Germinal center (tissue), 1 donor: ENCODE measurements at regions not wholly inside any gene's neighbourhood (a gene's known extent, or its start where the extent isn't known, plus 50 kb on each side); places are given as distances from the start of the nearest gene placed in this dataset.
"Not testable (repeated sequence)": the region's sequence is repeated elsewhere in the genome, so short reads cannot be mapped to it uniquely, and the experiment has no call there.

Experiments used
- DNase-seq: peaks from one replicate; pipeline ENCODE4 v3.0.0; 2012; ENCODE audit warnings: mixed read lengths, low spot score

DNA sequence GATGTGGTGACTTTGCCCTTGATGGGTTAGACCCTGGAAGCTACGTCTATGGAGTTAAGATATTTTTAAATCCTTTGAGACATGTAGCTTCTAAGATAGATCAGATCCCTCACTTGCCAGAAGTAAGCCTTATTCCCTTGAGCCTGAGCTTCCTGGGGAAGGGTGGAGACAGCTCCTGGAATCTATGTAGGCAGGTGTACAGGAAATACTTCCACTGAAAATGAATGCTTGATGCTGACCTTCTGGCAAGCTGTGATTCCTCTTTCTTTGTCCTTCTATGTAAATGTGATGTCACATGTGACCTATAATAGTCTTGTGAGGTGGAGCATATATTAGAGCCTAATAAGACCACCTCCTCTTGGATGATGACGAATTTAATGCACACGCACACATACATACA, 1152.0 kb upstream of the ACO1 start:
- DNase-seq = no peak

DNA sequence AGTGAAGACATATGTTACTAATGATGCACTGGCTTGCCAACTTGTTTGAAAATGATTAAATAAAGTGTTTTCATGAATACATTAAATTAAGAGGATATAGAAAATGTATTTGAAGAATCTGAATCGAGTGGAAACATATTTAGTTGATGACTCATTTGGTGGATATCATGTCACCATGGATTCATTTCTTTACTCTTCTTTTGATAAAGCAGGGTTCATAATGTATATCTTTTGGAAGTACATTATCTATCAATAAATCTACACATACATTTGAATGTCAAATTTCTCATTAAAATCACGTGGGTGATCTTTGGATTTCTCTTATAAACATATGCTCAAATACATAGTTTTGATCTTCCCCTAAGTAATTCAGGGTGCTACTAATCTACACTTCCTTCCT, 1148.1 kb upstream of the ACO1 start:
- no peak for DNase-seq

DNA sequence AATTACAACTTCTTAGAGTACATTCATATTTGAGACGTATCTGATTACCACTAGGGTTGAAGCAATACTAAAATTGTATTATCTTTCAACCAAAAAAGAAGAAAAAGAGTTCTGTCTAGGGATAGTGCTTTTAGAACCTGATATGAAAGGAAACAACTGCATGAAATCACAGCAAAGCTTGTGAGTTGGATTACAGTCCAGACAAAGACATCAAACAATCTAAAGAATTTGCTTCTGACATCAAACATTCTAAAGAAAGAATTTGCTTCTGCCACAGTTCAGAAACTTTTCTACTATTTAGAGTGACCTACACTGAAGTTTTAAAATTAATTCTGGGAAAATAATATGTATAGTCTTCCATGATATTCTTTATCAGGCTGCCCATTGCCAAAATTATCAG, 1141.1 kb upstream of the ACO1 start:
- DNase-seq = no peak

DNA sequence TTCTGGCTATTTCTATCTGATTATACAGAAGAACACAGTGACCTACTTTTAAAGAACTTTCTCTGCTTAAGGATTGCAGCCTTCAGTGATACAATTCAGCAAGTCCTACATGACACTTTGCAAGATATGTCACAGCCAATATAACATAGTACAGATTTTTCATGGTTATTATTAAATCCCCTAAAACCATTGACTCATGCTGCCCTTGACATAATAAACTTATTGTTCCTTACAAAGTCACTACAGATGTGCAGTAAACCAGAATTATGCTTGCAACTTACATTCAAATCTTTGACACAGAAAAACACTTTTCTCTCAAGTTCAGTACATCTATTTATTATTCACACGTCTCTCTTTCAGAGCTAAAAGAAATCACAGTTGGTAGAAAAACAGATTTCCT, 1136.3 kb upstream of the ACO1 start:
- DNase-seq = no peak

DNA sequence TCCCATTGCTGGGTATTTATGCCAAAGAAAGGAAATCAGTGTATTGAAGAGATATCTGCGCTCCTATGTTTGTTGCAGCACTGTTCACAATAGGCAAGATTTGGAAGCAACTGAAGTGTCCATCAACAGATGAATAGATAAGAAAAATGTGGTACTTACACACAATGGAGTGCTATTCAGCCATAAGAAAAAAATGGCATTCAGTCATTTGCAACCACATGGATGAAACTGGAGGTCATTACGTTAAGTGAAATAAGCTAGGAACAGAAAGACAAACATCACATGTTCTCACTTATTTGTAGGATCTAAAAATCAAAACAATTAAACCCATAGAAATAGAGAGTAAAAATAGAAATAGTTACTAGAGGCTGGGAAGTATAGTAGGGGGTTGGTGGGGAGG, 1133.1 kb upstream of the ACO1 start:
- no peak for DNase-seq

DNA sequence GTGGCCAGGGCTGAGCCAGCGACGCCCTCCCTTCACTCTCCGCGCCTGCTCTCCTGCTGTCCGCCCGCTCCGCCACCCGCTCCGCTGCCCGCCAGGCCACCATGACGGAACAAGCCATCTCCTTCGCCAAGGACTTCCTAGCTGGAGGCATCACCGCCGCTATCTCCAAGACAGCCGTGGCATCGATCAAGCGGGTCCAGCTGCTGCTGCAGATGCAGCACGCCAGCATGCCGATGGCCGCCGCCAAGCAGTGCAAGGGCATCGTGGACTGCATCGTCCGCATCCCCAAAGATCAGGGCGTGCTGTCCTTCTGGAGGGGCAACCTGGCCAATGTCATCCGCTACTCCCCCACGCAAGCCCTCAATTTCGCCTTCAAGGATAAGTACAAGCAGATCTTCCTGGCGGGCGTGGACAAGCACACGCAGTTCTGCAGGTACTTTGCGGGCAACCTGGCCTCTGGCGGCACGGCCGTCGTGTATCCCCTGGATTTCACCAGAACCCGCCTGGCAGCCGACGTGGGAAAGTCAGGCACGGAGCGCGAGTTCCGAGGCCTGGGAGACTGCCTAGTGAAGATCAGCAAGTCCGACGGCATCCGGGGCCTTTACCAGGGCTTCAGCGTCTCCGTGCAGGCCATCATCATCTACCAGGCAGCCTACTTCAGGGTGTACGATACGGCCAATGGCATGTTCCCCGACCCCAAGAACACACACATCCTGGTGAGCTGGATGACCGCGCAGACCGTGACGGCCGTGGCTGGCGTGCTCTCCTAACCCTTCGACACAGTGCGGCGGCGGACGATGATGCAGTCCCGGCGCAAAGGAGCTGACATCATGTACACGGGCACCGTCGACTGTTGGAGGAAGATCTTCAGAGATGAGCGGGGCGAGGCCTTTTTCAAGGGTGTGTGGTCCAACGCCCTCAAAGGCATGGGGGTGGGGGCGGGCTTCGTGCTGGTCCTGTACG, 1130.4 kb upstream of the ACO1 start:
- no peak for DNase-seq

DNA sequence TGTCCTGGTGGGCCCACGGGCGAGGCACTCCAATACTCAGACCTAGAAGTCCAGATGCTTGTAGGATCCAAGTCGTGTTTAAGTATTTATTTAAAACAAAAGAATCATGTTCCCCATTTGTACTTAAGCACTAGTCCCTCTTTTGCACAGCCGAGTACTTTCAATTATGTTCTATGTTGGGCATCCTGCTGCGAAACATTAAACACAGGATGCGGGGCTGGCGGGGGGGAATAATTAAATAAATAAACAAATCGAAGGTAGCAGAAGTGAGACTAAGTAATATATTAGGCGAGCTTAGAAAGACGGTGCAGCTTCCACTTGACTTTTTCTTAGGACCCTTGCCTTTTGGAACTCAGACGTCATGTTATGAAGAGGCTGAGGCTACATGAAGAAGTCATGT, 1129.2 kb upstream of the ACO1 start:
- no peak for DNase-seq

DNA sequence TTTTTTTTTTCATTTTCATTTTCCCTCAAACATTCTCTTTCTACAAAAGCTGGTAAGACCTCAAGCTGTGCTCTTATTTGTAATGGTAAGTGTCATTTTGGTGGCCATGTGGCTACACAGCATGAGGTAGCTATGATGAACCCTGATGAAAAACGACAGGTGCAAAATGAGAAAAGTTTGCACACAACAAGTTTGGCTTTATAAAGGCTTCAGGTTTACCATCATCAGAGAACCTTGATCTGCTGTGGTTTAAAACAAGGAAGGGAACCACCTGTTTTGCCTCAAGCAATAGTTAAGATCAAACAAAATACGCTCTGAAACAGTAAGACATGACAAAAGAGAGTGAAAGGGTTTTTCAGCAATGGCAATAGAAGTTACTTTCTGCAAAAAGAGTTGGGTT, 1124.6 kb upstream of the ACO1 start:
- DNase-seq = no peak

DNA sequence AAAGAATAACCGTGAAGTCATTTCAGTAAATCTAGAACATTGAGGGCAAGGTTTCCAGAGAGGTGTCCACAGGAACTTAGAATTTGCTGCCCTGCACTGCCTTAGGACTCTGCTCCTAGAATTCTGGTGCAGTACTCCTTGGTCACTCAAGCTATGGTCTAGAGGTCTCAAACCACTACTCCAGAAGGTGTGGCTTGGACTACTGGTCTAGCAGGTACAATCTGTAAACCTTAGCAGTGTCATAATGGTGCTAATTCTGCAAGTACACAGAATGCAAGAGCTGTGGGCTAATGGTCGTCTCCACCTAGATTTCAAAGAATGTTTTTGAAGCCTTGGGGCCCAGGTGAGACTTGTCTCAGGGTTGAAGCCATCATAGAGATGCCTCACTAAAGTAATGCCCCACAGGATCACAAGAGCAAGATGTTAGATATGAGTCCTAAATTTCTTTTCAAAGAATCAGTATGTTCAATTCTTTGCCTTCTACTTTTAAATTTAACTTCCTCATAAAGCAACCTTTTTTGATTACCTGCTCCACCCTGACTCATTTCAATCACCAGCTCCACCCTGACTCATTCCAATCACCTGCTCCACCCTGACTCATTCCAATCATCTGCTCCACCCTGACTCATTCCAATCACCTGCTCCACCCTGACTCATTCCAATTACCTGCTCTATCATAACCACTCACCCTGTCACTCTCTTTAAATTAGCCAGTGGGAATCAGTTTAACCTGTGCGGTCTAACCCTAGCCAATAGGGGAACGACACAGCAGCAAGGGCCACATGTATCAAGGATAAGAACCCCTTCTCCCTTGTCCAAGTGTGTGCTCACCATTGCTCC, 1111.8 kb upstream of the ACO1 start:
- DNase-seq = no peak

DNA sequence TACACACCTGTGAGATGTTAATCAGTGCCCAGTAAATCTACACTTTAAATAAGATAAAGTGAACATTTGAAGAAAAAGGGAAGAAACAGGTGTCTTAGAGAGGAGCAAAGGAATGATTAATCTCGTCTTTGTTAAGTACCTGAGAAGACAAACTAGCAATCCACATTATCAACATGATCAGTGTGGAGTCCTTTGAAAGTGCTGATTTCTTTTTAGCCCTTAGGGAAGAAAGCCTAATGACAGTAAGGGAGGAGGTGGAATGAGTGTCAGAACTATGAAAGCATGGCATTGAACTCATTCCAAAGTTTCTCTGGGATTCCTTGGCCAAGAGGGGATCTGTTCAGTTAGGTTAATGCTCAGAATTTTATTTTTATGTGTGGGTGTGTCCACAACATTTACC, 1109.0 kb upstream of the ACO1 start:
- DNase-seq = no peak

DNA sequence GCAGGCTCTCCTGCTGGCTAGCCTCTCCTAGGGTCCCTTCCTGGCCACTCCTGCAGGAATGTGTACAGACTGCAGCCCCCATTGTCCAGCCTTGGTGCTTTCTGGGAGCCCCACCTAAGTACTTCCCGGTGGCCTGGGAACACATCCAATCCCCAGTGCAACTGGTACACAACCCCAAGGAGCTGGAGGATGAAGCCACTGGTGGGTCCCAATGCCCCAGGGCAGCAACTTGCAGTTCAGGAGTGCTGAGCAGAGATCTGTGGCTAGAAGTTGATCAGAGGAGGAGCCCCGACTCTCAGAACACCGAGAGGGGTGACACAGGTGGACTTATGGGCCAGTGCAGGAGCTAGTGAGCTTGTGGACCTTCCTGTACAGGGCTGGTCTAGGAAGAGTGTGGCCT, 1093.7 kb upstream of the ACO1 start:
- no peak for DNase-seq

DNA sequence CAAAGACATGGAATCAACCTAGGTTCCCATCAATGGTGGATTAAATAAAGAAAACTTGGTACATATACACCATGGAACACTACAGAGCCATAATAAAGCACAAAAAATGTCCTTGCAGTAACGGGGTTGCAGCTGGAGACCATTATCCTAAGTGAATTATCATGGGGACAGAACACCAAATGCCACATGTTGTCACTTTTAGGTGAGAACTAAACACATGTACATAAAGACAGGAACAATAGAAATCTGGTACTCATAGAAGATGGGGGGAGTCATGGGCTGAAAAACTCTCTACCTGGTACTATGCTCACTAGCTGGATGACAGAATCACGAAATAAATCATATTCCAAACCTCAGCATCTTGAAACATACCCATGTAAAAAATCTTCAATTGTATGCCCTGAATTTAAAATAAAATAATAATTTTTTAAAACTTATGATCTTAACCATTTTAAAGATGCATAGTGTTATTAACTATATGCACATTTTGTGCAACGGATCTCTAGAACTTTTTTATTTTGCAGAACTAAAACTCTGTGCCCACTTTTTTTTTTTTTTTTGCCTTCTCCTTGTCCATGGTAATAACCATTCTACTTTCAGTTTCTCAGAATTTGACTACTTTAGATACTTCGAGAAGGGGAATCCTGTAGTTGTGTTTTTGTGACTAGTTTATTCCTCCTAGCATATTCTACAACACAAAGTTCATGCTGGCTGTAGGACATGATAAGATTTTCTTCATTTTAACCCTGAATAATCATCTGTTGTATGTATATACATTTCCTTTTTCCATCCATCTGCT, 1081.6 kb upstream of the ACO1 start:
- DNase-seq = no peak

DNA sequence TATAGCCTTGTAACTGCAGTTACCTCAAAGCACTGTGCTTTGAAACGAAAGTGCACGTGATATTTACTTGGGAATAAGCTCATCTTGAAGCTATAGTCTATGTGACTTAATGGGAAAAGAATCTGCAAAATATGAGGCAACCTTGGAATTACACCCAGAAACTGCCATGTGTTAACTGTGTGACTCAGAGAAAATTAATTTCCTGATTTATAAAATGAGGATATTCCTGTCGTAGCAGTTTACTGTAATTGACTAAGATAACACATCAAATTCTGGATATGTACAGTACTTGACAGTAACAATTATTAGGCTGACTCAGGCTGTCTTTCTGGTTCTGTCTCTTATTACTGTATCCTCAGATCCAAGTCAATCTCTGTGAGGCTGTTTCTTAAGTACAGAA, 1079.9 kb upstream of the ACO1 start:
- no peak for DNase-seq

DNA sequence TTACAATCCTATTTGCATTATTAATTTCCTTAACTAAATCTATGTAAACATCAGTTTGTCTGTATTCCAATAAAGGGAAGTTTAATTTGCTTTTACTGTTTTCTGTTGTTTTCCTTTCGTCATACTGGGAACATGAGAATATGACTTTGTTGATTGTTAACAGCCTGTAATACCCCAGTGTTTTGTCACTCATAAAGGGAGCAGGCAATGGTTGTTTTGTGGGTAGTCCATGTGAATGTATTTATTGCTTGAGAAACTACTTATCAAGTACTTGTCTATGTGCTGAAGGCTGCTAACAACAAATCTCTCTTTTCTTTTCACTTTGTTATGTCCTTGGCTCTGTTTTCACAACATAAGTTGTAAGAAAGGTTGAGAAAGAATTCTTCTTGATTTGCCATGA, 1070.2 kb upstream of the ACO1 start:
- no peak for DNase-seq

DNA sequence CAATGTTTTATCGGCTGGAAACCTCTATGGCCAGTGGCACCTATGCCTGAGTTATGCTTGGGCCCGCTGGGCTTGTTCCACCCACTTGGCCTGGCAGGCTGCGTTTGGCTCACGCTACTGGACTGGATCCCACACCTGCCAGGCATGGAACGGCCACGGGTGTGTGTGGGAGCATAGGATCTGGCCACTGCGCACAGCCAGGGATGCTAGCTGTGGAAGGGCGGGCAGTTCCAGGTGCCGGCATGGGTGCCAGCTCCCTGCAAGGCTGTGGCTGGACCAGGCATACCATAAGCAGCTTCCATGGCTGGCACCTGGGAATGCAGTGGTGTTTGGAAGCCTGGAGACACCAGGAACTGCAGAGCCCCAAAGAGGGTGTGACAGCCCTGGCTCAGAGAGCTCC, 1063.9 kb upstream of the ACO1 start:
- no peak for DNase-seq

DNA sequence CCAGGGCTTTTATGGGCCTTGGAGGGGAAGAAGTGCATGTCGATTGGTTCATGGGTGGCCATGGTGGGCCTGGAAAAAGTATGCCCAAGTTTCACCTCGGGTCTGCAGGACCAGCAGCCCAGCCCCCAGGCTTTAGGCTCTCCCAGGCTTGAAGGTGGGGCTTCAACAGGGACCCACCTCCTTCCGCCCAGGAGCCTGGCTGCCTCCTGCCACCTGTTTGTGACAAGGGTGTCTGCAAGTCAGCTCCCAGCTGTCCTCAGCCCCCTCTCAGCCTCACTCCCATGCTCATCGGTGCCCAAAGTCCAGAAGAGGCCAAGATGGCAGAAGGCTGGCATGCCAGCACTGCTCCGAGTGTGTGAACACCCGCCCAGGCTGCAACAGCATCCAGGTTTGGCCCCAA, 1063.2 kb upstream of the ACO1 start:
- no peak for DNase-seq

DNA sequence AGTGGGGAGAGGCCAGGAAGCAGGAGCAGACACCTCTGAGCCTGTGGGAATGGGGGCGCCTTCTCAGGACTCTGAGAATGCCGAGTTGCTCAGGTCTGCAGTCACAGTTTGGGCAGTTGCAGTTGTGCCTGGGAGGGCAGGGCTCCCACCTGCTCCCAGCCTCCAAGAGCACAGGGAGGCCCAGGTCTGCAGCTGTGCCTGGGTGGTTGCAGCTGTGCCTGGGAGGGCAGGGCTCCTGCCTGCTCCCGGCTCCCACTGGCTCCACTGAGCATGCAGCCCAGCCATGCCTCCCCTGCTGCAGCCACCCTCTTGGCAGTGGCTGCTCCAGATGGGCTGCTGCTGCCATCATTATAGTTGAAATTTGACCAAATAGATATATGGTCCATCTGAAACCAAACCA, 1062.8 kb upstream of the ACO1 start:
- DNase-seq = no peak

DNA sequence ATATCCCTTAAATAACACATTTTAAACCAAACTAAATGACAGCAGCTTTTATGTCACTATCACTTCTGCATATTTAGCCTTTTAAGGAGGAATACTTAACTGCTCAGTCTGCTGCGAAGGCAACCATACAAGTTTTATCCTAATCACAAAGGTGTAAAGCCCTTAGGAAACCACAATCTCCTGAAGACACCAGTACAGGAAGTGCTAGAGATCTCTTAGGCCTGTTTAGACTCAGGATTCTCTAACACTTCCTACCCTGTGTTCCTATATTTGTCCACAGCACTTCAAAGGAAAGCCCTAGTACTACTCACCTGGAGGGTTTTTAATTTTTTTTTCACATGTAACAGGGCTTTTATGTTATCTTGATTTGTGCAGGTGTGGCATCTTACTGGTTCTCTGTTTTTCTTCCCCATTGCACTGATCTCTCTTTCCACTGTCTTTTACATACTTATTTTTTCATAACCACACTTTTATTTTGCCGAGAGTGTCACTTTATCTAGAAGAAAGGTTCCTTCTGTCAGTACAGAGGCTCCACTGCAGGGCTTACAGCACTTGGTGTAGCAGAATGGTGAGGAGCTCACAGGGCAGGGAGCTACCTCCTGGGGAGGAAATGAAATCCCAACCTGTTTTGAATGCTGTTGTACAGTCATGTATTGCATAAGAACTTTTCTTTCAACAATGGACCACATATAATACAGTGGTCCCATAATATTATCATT, 1060.6 kb upstream of the ACO1 start:
- no peak for DNase-seq

DNA sequence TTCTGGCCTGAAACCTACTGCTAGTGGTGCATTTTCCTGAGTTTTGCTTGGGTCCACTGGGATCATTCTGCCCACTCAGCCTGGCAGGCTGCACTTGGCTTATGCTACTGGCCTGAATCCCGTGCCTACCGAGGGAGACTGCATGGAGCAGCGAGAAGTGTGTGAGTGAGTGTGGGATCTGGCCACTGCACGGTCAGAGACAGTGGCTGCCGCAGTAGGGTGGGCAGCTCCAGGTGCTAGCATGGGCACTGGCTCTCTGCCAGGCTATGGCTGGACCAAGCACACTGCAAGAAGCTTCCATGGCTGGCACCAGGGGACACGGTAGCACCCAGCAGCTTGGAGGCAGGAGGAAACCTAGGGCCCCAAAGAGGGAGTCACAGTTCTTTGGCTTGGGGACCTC, 1058.7 kb upstream of the ACO1 start:
- DNase-seq = no peak

DNA sequence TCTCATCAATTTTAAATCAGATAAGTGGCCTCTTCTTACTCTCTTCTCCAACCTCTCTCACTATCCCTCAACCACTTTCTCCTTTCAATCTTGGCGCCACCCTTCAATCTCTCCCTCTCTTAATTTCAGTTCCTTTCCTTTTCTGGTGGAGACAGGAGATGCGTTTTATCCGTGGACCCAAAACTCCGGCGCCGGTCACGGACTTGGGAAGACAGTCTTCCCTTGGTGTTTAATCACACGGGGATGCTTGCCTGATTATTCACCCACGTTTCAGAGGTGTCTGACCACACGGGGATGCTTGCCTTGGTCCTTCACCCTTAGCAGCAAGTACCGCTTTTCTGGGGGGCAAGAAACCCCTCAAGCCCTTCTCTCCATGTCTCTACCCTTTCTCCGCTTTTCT, 1057.6 kb upstream of the ACO1 start:
- not testable (repeated sequence) for DNase-seq

DNA sequence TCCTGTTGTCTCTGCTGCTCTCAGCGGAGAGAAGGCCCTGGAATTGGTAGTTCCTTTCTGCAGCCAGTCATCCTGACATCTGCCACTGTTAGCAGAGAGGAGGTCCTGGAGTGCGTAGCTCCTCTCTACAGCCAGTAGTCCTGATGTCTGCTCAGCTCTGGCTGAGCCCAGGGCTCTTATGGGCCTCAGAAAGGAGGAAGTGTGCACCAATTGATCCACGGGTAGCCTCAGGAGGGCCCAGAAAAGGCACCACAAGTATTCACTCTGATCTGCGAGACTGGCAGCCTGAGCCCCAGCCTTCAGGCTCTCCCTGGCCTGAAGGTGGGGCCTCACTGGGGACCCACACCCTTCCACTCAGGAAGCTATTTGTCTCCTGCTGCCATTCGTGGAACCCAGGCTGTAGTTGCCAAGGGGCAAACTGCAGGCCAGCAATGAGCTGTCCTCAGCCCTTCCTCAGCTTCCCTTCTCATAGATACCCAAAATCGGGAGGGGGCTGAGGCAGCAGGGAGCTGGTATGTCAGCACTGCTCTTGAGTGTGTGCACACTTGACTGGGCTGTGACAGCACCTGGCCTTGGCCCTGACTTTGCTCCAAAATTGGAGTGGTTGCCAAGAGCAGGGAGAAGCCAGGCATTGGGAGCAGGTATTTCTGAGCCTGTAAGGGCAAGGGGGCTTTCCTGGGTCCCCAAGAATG, 1049.5 kb upstream of the ACO1 start:
- no peak for DNase-seq
